DMS79 treated with DMSO at 0.1 percent for 48 hours (cell line): ENCODE measurements at regions not wholly inside any gene's neighbourhood (a gene's known extent, or its start where the extent isn't known, plus 50 kb on each side); places are given as distances from the start of the nearest gene placed in this dataset.
"Not testable (repeated sequence)": the region's sequence is repeated elsewhere in the genome, so short reads cannot be mapped to it uniquely, and the experiment has no call there.

Experiments
- DNase-seq: peaks from one replicate; lab custom pipeline; 2025; lab: John Stamatoyannopoulos, UW

- DNase-seq, result not testable (repeated sequence)
Measured at GRCh38 chrX:3837958-3838643, 124.7 kb upstream of the PRKX start.

GRCh38 chrX:3837211-3837610 lies 123.8 kb upstream of the PRKX start:
- not testable (repeated sequence) for DNase-seq

GRCh38 chrX:3833761-3834542 lies 120.5 kb upstream of the PRKX start:
- DNase-seq, result not testable (repeated sequence)

GRCh38 chrX:3830020-3830419 lies 116.6 kb upstream of the PRKX start:
- DNase-seq, result not testable (repeated sequence)

DNA sequence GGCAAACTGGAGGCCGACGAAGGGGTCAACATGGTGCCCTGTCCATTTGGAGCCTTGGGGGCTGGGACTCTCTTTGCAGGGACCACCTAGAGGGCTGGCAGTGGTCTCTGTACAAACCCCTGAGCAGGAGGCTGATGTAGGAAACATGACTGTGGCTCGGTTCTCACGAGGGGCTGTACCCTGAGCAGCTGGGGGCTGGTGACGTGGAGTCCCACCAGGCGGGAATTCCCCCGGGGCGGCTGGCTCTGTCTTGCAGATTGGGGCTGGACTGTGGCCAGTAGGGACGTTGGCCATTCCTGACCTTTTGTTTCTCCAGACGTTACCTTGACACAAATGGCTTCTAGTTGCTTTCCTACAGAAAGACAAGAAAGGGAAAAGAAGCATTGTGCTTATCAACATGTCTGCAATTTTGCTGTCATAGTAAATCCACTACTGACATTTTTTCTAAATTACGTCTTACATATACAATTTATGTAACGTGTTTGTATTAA lies 115.6 kb upstream of the PRKX start:
- DNase-seq, result not testable (repeated sequence)

GRCh38 chrX:3828378-3829040 lies 115.1 kb upstream of the PRKX start:
- not testable (repeated sequence) for DNase-seq

DNA sequence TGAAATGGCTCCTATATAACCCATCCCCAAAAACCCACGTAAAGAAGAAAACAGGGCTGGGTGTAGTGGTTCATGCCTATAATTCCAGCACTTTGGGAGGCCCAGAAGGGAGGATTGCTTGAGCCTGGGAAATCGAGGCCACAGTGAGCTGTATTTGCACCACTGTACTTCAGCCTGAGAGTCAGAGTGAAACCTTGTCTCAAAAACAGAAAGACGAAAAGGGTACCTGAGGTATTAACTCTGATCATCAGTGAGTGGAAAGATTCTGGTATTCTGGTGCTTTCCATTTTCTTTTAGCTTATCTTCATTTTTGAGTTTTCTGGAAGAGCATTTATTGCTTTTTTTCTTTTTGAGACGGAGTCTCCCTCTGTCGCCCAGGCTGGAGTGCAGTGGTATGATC lies 110.6 kb upstream of the PRKX start:
- not testable (repeated sequence) for DNase-seq

- DNase-seq, result no peak
Measured at GRCh38 chrX:3820167-3820566, 106.7 kb upstream of the PRKX start.

DNA sequence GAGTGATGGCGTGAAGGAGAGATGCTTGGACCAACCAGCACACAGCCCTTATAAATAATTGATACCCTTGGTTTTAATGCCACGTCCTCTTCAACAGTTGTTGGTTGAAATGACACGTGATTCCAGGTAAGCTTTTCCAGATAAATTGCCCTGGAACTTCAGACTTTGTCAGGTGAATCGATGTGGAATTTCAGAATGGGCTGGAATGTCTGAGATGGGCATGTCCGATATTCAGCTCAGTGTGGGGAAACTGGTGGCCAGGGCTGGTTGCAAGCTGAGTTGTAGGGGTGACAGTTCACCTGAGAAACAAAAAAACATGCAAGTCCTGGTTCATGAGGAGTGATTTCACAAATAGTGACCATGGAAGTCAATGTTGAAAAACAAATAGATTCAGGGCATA lies 104.0 kb upstream of the PRKX start:
- DNase-seq, result not testable (repeated sequence)

DNA sequence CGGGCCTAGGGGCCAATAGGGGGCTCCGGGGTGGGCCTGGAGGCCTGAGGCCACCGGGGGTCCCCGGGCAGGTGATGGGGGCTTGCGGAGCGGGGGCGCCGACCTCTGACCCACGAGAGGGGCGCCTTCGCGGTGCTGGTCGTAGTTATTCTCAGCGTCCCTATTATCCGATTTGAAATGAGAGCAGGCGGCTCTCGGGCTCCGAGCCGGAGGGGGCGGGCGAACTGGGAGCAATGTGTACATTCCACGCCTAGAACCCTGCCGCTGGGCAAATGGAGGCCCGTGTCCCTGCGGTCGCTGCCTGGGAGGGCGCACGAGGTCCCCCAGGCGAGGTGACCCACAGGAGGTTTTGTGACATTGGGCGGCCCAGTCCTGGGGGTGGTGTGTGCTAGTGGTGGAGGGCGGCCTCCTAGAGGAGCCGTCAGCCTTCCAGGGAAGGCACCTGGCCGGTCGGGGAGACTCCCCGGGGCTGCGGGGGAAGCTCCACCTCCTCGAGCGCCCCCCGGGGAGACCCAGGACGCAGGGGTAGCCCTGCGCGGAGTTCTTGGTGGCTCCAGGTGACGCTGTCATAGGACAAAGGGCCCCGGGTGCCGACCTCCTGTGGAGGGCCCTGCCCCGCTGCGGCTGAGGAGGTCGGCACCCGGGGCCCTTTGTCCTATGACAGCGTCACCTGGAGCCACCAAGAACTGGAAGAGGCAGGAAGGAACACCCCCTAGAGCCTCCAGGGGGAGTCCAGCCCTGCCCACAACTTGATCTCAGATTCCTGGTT lies 102.6 kb upstream of the PRKX start:
- peak; percentile 3 for DNase-seq

- DNase-seq, result peak; percentile 9
Measured at GRCh38 chrX:3811331-3812311, 98.2 kb upstream of the PRKX start.

GRCh38 chrX:3807906-3808305 lies 94.5 kb upstream of the PRKX start:
- no peak for DNase-seq

- no peak for DNase-seq
Measured at GRCh38 chrX:3806630-3807029, 93.2 kb upstream of the PRKX start.

GRCh38 chrX:3803713-3804112 lies 90.3 kb upstream of the PRKX start:
- DNase-seq, result no peak

GRCh38 chrX:3803305-3803704 lies 89.9 kb upstream of the PRKX start:
- no peak for DNase-seq

GRCh38 chrX:3795411-3795810 lies 82.0 kb upstream of the PRKX start:
- not testable (repeated sequence) for DNase-seq

GRCh38 chrX:3791449-3791848 lies 78.0 kb upstream of the PRKX start:
- DNase-seq, result no peak

GRCh38 chrX:3788494-3789233 lies 75.2 kb upstream of the PRKX start:
- DNase-seq, result peak; percentile 0

- no peak for DNase-seq
Measured at GRCh38 chrX:3787856-3788255, 74.4 kb upstream of the PRKX start.

DNA sequence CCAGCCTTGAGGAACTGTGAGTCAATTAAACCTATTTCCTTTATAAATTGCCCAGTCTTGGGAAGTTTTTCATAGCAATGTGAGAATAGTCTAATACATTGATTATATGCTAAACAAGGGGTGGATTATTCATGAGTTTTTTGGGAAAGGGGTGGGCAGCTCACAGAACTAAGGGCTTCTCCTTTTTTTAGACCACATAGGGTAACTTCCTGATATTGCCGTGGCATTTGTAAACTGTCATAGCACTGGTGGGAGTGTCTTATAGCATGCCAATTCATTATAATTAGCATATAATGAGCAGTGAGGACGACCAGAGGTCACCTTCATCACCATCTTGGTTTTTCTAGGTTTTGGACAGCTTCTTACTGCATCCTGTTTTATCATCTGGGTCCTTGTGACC lies 72.4 kb upstream of the PRKX start:
- not testable (repeated sequence) for DNase-seq
